Transverse colon (tissue), 4 donors: ENCODE measurements at regions not wholly inside any gene's neighbourhood (a gene's known extent, or its start where the extent isn't known, plus 50 kb on each side); places are given as distances from the start of the nearest gene placed in this dataset.

Source experiments
- DNase-seq: peaks from one replicate; pipeline ENCODE4 v3.0.0-alpha.2; 2019
- H3K27ac ChIP-seq, 4 donors: fragments of 200-600 bp; sonication (generic); 2 replicates each; pipeline ENCODE4 v1.5.1; 2016 to 2018; ENCODE audit warnings: inconsistent platforms in 4 of 4
- H3K27me3 ChIP-seq: fragments of 200-600 bp; sonication (generic); 2 replicates; pipeline ENCODE4 v1.5.1; 2017; ENCODE audit warnings: inconsistent platforms
- H3K36me3 ChIP-seq, 4 donors: fragments of 200-600 bp; sonication (generic); 2 replicates each; pipeline ENCODE4 v1.5.1; 2017 to 2019; ENCODE audit warnings: inconsistent platforms in 4 of 4
- H3K4me1 ChIP-seq, 4 donors: fragments of 200-600 bp; sonication (generic); 2 replicates each; pipeline ENCODE4 v1.5.1; 2017 to 2020; ENCODE audit warnings: inconsistent platforms in 4 of 4
- H3K4me3 ChIP-seq, 4 donors: fragments of 200-600 bp; sonication (generic); 1 replicate in 1 of 4; 2 replicates in 3 of 4; pipeline versions ENCODE4 v1.5.1 to v1.6.1; 2017 to 2019; ENCODE audit warnings: inconsistent platforms in 4 of 4
- H3K9me3 ChIP-seq, 2 donors: fragments of 200-600 bp; sonication (generic); 2 replicates each; pipeline ENCODE4 v1.5.1; 2017 to 2019; ENCODE audit warnings: inconsistent platforms in 2 of 2
- EP300 ChIP-seq: sonication (generic); formaldehyde crosslinking; IDR thresholded peaks from one replicate; pipeline ENCODE4 v1.6.1; 2017; ENCODE audit warnings: antibody characterized with exemption, low read depth
- POLR2A ChIP-seq: fragments of 450-650 bp; IDR thresholded peaks from one replicate; pipeline ENCODE4 v1.6.1; 2016; ENCODE audit warnings: antibody characterized with exemption, mild to moderate bottlenecking, moderate library complexity
- POLR2AphosphoS5 ChIP-seq, 3 donors: sonication (generic); formaldehyde crosslinking; IDR thresholded peaks; one replicate each; pipeline ENCODE4 v1.6.1; 2016; ENCODE audit warnings: antibody characterized with exemption in 3 of 3
- WGBS, 2 donors: methylation state at CpG; one replicate each; pipeline ENCODE4 v1.1.5; 2018; ENCODE audit warnings: low coverage in 1 of 2; 5-methylcytosine and 5-hydroxymethylcytosine counted together
- in situ Hi-C, 4 donors: fragments of 200-750 bp; cut with MboI; loops; one replicate each; pipeline versions ENCODE4 v1.15.0 to v1.15.1; 2017; ENCODE audit warnings: low sequenced_read_pairs in 3 of 4, low pct_ligation_motif_present in 1 of 4, low pct_unique_long_range_greater_than_20kb in 1 of 4
- intact Hi-C: fragments of 100-400 bp; cut with DNase I; formaldehyde crosslinking; loops from one replicate; pipeline ENCODE4 v1.15.1; 2023; ENCODE audit warnings: low total_unique reads
- TF ChIP-seq, protein P1 (sequence below), 5 experiments: fragments of 200-600 bp in 3 of 5; fragments of 450-650 bp in 2 of 5; sonication (generic) in 3 of 5; IDR thresholded peaks; 1 replicate in 2 of 5; 2 replicates in 3 of 5; pipeline ENCODE4 v1.5.1; 2016 to 2017; ENCODE audit warnings: antibody characterized with exemption in 5 of 5, inconsistent platforms in 3 of 5, mild to moderate bottlenecking in 2 of 5, moderate library complexity in 1 of 5

DNA sequence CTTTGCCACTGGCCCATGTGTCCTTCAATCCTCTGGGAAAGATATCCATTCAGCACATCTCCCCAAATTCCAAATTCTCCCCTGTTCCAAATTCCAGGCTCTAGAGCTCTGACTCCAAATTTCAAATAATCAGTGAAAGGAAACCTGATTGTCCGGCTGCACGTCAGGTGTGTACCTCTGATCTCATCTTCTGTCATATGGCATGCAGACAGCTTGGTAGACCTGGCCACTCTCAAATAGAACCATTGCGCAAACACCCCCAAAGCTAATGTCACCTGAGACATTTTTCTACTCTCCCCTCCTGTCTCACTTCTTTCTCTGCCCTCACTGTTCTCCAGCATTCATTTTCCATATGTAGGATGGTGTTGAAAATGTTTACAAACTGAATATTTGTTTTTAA lies 337.0 kb upstream of the DYNLRB2 start:
- WGBS, 2 donors: 85 to 100% methylated on average over 1 to 3 of the region's 3 CpGs
- Histone ChIP-seq H3K4me3 (no peak overlapping the region), H3K36me3 (no peaks in the 10 kb centered on the region), H3K27me3 (no peaks in the 10 kb centered on the region), H3K9me3 (no peaks in the 10 kb centered on the region), H3K4me1 (no peaks in the 10 kb centered on the region), H3K27ac (no peak overlapping the region)
- TF ChIP-seq EP300 (no peak), POLR2AphosphoS5 (IDR thresholded peaks at IDR 0.05) (no peak), POLR2A (no peak)
- TF ChIP-seq, protein P1, sequence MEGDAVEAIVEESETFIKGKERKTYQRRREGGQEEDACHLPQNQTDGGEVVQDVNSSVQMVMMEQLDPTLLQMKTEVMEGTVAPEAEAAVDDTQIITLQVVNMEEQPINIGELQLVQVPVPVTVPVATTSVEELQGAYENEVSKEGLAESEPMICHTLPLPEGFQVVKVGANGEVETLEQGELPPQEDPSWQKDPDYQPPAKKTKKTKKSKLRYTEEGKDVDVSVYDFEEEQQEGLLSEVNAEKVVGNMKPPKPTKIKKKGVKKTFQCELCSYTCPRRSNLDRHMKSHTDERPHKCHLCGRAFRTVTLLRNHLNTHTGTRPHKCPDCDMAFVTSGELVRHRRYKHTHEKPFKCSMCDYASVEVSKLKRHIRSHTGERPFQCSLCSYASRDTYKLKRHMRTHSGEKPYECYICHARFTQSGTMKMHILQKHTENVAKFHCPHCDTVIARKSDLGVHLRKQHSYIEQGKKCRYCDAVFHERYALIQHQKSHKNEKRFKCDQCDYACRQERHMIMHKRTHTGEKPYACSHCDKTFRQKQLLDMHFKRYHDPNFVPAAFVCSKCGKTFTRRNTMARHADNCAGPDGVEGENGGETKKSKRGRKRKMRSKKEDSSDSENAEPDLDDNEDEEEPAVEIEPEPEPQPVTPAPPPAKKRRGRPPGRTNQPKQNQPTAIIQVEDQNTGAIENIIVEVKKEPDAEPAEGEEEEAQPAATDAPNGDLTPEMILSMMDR (IDR thresholded peaks at IDR 0.05): no peak
- in situ Hi-C loops: no loop called here
- DNase-seq: no peak
- intact Hi-C loops: no loop called here

DNA sequence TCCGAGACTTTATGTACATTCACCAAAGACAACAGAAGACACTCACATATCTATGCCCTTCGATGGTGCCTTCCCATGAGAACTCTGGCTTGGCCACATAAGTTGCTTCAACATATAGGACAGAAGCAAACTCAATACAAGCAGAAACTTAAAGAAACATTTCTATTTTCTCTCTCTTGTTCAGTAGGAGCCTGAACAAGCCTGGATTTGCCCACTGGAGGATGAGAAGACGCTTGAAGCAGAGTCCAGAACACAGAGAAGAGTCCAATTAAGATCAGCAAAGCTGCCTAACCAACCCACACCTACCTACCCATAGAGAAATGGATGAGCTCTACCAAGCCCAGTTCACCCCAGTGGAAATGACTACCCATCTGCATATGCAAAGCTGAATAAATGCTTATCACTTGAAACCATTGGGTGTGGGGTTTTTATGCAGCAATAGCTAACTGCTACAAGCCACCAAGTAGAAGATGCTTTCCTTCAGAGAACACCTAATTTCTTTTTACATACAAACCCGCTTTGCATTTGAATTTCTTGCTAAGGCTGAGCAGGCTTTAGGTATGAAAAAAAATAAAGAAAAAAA lies 337.9 kb upstream of the DYNLRB2 start:
- H3K4me3 ChIP-seq: no peak overlapping the region
- in situ Hi-C loops: no loop called here

DNA sequence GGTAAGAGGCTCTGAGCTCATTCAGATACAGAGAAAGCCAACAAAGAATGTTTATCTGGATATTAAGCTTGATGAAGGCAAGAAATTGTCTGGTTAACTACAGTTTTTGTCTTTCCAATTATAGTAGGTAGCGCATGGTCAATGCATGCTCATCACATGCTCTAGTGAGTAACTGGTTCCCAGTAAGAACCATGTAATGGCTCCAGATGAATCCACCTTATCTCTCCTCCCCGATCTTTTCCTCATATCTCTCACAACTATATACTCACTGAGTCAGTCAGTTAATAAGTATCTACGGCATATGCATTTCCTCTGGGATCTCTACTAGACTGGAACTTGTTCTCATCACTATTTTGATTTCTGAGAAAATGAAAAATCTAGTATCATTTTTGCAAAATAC lies 340.7 kb upstream of the DYNLRB2 start:
- Histone ChIP-seq H3K36me3 (no peaks in the 10 kb centered on the region), H3K4me3 (no peak overlapping the region), H3K27ac (no peak overlapping the region), H3K27me3 (no peaks in the 10 kb centered on the region), H3K9me3 (no peaks in the 10 kb centered on the region), H3K4me1 (no peaks in the 10 kb centered on the region)
- intact Hi-C loops (no loop called here), in situ Hi-C loops (no loop called here)
- WGBS, 2 donors: 76 to 78% methylated on average over 3 of the region's 3 CpGs
- TF ChIP-seq EP300: no peak
- TF ChIP-seq POLR2AphosphoS5 (IDR thresholded peaks at IDR 0.05): no peak
- TF ChIP-seq POLR2A: no peak
- TF ChIP-seq, protein P1 (IDR thresholded peaks at IDR 0.05): no peak
- no peak for DNase-seq

More for the DNA sequence above, 337.9 kb upstream of the DYNLRB2 start:
- TF ChIP-seq, protein P1 (IDR thresholded peaks at IDR 0.05): no peak
- TF ChIP-seq EP300: no peak
- TF ChIP-seq POLR2A: no peak
- no peak for TF ChIP-seq POLR2AphosphoS5 (IDR thresholded peaks at IDR 0.05)
- Histone ChIP-seq H3K27ac (no peak overlapping the region), H3K27me3 (no peaks in the 10 kb centered on the region), H3K4me1 (no peaks in the 10 kb centered on the region), H3K36me3 (no peaks in the 10 kb centered on the region), H3K9me3 (no peaks in the 10 kb centered on the region)
- DNase-seq: no peak
- intact Hi-C loops: no loop called here
- WGBS, 2 donors: 85 to 90% methylated on average over 4 of the region's 4 CpGs

DNA sequence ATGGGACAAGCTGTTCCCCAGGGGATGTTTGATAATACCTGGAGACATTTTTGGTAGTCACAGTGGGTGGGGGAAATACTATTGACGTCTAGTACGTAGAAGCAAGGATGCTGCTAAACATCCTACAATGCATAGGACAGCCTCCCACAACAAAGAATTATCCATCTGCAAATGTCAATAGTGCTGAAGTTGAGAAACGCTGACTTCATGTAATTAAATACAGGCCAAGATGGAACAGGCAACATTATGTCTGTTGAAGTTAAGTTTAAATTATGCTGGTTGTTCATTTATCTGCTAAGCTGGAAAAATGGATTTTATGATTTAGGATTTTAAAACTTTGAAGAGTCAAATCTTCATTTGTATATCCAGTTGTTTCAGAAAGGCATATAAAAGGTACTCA lies 341.2 kb upstream of the DYNLRB2 start:
- DNase-seq: no peak
- in situ Hi-C loops: no loop called here
- intact Hi-C loops: no loop called here
- Histone ChIP-seq H3K4me1 (no peaks in the 10 kb centered on the region), H3K27me3 (no peaks in the 10 kb centered on the region), H3K4me3 (no peak overlapping the region), H3K9me3 (no peaks in the 10 kb centered on the region), H3K27ac (no peak overlapping the region), H3K36me3 (no peaks in the 10 kb centered on the region)
- TF ChIP-seq, protein P1 (IDR thresholded peaks at IDR 0.05): no peak
- TF ChIP-seq POLR2A (no peak), POLR2AphosphoS5 (IDR thresholded peaks at IDR 0.05) (no peak), EP300 (no peak)
- 83 to 89% methylated on average over 3 of the region's 3 CpGs for WGBS, 2 donors
